Activated CD4-positive, alpha-beta T cell treated with anti-CD3 and anti-CD28 coated beads, Interleukin-2, amount 50 U/mL, for 4 hours (primary cell): ENCODE measurements at regions not wholly inside any gene's neighbourhood (a gene's known extent, or its start where the extent isn't known, plus 50 kb on each side); places are given as distances from the start of the nearest gene placed in this dataset.
"Not testable (repeated sequence)": the region's sequence is repeated elsewhere in the genome, so short reads cannot be mapped to it uniquely, and the experiment has no call there.

ENCODE experiments used
- DNase-seq, 2 experiments: peaks; one replicate each; pipeline ENCODE4 v3.0.0-alpha.2; 2020

DNA sequence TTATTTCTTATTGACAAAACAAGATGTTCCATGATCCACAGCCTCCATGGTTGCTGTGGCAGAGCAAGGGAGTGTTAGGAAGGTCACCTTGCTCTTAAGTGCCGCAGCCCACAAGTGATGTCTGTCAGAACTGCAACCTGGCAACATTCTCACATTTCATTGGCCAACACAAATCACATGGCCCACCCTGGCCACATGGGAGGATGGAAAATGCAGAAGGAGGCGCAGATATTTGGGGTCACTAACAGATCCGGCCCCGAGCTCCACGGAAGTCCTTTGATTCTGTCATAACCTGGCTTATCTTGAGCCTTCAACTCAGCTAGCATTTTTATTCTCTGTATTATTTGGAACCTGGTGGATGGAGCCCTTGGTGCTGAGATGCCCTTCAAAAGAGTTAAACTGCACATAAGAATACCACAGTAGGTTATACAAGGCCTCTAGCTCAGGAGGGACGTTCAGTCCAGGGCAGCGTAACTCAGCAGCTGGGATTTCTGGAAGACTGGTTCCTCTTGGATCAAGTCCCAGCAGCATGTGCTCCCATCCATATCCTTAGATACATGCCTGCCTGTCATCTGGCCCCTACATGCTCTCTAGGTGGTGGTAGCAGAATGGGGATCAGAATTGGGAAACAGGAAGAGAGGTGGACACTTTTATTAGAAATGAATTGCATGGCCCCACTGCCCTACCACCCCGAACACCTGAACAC is 508.1 kb downstream of the HAPSTR1 start:
- no peak for DNase-seq

DNA sequence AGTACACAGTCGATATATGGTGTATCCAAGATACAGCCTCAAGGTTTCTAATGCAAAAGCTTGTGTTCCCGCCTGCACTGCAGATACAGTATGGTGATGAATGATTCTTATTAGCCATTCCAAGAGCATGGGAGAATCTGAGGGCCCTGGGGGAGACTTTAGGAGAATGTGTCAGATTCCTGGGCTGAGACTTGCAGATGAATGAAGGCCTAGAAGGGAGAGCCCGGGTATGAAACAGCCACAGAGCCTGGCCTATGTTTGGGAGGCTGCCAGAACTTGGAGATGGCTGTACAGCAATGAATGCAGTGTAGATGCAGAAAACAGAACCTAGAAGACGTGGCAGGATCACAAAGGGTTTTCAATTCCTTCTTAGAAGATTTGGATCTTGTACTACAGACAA is 510.7 kb downstream of the HAPSTR1 start:
- no peak for DNase-seq

DNA sequence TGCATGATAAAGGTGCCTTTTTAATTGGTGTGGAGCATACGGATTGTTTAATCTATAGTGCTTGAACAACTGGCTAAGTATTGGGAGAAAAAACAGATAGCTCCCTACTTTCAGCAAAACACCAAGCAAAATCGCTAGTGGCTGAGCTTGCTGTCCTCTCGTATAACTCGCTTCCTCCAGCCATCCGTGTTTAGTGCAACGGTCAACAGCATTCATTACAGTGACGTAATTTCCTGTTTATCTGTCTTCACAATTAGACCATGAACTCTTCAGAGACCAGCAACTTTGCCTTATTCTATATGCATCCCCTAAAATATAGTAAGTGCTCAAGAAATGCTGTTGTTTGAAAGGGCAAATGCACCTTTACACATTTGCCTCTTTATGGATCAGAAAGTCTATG is 511.9 kb downstream of the HAPSTR1 start:
- no peak for DNase-seq

DNA sequence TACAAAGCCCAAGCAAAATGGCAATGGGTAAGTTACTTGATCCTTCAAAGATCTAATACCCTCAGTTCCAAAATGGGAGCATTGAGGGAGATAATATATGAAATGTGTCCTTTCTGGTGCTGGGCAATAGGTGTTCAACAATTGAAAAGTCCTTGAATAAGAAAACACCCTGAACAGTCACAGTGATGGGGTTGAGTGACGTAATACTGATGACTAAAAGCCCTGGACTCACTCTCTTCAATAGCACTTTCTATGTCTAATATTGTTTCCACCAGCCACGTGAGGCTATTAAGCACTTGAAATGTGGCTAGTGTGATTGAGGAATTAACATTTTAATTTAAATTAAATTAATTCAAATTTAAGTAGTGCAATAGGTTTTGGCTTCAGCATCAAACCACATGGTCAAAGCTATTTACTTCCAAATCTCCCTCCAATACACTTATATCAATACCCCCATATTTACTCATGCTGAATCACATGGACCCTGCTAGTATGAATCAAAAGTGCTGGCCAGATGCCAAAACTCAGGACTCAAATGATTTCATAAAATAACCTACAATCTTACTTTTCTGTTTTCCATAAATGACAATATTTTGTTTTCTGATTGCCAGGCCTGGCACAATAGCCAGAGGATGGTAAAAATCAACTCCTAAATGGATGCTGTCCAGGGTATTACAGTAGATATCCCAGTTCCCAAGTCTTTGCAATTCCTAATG is 516.2 kb downstream of the HAPSTR1 start:
- DNase-seq = no peak

DNA sequence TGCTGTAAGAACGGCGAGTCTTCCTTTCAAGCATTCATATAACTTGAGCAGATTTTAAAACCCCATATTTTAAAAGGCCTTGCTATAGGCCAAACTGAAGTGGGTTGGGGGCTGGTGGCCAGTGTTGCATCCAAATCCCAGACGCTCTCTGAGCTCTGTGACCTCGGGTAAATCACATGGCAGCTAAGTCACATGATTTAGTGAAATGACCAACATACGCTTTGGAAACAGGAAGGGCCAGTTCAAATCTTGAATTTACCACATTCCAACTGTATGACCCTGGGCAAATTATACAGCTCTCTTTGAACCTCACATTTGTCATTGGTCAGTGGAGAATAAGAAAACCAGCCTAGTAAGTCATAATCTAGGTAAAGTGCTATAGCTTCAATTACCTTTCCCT is 519.3 kb downstream of the HAPSTR1 start:
- DNase-seq = no peak

DNA sequence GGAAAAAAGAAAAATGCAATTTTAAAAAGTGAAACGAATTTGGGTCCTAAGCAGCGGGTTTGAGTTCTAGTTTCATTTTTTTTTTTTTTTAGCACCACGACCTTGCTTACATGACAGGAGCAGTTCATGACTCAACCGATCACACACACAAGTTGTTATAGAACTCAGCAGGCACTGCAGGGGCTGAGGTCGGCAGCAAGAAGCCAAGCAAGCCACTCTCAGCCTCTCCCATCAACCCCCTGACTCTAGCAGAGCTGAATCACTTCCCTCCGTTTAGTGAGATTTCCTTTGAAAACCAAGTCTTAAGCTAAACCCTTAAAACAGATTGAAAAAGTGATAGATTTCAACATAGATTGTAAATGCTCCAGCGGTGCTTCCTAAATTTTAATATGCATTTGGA is 520.8 kb downstream of the HAPSTR1 start:
- no peak for DNase-seq

DNA sequence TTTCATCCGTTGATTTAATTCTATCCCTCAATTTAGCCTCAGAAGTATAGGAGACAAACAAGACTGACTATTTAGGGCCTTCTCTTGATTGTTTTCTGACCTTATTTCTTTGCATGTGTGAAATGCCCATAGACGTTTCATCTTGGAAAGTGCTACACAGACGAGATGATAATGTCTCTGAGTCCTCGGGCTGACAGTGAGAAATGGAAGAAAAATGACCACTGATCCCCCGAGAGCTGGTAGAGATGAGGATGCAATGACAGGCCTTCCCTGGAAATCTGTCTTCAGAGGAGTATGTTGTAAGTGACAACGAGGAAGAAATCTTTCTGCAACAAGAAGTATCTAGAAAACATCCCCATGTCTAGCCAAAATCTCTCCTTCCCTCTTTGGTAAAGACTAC is 522.9 kb downstream of the HAPSTR1 start:
- DNase-seq = no peak

DNA sequence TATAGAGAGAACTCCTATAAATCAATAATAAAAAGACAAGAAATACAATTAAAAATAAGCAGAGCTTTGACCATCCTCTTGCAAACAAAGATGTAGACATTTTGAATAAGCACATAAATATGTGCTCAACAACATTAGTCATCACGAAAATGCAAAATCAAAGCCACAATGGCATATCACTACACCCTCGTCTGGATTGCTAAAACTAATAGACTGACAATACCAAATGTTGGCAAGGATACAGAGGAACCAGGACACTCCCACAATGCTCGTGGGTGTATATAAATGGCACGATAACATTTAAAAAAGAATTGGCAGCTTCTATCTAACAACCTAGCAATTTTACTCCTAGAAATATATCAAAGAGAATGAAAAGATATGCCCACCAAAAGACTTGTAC is 530.8 kb downstream of the HAPSTR1 start:
- DNase-seq = no peak

DNA sequence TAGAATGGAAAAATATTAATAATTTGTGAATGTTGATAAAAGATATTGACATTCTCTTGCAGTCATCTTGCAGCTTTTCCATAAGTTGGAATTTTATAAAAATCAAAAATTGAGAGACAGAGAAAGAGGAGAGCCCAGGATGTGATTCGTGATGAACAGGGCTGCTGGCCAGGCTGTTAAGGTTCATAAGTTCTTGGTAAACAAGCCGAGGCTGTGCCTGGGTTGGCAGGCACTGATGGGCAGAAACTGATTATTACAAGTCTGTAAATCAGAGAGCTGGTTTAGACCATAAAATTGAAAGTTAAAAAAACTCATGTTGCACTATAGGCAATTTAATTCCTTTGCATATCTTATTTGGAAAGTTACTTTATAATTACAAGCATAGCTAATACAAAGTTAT is 533.7 kb downstream of the HAPSTR1 start:
- DNase-seq = no peak

DNA sequence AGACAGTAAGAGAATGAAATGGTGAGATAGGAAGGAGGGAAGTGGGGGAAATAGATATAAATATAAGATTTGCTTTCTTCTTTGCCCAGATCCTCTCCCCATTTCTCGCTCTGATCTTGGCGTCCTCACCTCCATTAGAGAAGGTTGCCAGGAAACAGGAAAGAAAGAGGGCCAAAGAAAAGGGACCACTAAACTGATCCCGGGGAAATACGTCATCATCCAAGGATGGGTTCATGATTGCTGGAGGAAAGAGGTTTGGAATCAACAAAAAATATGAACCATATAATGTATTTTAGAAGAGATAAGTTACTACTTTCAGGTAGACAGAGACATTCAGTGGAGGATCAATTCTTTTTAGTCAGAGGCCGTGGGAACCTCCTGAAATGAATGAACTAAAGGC is 536.0 kb downstream of the HAPSTR1 start:
- no peak for DNase-seq

DNA sequence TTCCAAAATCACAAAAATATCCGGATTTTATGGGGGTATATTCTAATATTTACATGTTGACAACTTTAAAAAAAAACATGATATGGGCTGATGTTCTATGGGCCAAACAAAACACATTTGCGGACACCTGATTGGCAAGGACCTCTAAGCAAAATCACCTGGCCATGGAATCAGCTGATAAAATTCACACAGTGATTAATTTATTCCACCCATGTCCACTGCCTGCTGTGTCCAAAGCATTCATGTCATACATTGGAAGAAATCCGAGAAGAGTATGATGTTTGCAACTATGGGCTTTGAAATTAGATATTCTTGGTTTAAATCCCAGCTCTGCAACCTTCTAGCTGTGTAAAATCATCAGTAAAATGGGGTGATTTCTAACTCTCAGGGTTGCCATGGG is 538.7 kb downstream of the HAPSTR1 start:
- DNase-seq = no peak

DNA sequence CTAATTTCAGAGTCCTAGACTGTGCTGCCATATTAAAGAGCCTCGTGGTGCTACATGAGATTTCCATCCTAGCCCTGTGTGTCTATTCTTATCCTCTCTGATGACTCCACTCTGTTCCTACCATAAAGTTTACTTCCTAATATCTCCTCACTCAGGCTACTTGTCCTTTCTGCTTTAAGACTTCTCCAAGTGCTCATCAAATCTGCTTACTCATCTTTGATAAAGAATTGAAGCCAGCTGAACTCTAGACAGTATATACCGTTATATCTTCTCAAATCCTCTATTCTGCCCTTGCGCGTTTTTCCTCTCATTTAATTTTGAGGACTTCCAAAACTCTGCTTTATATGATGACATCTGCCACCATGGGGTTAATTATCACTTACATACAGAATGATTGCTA is 539.5 kb downstream of the HAPSTR1 start:
- no peak for DNase-seq

DNA sequence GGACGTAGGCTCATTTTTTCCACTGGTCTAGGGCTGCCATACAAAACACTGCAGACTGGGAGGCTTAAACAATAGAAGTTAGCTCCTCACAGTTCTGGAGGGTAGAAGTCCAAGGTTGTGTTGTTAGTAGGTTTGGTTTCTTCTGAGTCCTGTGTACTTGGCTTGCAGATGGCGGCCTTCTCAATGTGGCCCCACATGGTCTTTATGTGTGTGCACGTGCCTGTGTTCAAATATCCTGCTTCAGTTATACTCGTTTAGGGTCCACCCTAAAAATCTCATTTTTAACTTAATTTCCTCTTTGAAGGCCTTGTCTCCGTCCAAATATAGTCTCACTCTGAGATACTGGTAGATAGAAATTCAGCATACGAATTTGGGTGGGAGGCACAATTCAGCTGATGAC is 542.4 kb downstream of the HAPSTR1 start:
- no peak for DNase-seq

DNA sequence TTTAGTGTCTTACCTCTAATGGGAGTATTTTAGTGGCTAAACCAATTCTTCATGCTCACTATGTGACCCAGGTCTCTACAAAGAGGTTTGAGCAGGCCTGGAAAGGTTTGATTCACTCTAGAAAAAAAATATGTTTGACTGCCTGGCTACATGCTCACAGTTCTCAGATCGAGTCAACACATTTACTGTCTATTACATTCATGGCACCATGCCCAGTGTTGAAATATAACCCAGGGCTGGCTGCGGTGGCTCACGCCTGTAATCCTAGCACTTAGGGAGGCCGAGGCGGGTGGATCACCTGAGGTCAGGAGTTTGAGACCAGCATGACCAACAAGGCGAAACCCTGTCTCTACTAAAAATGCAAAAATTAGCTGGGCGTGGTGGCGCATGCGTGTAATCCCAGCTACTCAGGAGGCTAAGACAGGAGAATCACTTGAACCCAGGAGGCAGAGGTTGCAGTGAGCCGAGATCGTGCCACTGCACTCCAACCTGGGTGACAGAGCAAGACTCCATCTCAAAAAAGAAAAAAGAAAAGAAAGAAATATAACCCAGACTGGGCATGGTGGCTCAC is 543.8 kb downstream of the HAPSTR1 start:
- DNase-seq = not testable (repeated sequence)

DNA sequence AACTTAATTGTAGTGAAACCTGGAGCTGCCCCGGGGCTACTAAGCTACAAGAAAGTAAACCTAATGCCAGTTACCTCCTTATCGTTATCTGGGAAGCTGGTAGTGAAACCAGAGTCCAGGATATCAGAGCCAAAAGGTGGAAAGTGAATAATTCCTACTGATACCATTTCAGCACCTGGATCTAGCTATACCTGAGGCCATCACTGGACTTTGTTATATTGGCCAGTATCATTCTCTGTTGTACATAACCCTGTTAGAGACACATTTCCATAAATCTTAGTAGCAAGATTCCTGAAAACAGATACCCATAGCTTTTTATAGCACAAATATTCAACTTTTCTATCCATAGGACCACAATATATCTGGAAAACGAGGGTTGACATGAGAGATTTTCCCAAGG is 538.0 kb downstream of the GRIN2A start:
- DNase-seq = no peak

DNA sequence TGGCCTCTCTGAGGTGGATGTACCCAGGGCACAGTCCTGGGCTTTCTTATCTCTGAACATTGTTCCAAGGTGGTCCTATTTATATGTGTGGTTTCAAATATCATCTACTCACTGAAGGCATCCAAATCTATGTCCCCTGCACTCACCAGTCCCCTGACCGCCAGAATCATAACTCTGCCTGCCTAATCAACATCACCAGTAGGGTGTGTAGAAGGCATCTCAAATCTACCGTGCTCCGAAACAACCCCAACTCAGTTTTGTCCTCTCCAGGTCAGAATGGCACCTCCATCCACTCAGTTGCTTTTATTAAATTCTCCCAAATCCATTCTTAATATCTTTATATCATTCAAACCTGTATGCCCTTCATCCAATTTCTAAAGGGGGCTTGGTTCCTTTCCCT is 536.3 kb downstream of the GRIN2A start:
- DNase-seq = no peak

DNA sequence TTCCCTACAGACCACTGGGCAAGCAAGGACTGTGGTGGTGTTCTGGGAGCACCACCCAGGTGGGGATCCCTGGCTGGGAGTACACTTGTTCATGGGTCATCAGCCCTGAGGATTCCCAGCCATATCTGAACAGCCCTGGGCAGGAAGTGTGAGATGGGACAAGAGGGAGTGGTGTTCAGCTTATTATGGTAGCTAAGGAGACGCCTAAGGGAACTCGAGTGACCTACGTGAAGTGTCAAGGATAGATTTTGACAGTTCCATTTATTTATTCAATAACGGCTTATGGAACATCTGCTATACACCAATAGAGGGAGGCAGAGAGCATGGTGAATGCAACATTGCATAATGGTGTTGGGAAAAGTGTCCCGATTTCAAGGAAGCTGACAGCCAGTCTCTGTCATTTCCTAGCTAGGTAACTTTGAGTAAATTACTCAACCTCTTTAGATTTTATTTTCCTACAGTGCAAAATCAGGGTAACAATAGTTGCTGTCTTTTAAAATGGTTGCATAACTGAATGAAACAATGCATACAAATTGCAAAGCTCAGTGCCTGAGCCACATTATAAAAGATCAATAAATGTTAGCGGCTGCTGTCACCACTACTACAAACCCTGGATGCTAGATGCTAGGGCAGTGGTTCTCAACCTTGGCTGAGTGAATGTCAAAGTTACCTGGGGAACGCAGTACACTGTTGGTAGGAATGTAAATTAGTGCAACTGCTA is 534.1 kb downstream of the GRIN2A start:
- no peak for DNase-seq

DNA sequence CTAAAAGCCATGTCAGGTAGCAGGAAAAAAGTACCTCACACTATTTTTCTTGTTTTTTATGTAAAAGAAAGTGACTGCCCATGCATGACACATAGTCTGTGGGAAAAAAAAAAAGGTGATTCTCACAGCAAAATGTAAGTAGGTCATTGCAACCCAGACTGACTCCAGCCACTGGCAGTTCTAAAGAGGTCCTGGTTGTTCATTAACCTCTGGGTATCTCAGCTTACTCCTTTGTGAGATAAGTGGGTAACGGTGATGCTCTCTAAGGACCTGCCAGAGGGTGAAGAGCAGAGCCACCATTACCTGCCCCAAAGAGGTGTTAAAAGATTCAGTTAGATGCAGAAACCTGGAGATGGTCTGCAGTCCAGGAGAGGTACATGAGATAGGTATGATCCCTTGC is 531.9 kb downstream of the GRIN2A start:
- no peak for DNase-seq

DNA sequence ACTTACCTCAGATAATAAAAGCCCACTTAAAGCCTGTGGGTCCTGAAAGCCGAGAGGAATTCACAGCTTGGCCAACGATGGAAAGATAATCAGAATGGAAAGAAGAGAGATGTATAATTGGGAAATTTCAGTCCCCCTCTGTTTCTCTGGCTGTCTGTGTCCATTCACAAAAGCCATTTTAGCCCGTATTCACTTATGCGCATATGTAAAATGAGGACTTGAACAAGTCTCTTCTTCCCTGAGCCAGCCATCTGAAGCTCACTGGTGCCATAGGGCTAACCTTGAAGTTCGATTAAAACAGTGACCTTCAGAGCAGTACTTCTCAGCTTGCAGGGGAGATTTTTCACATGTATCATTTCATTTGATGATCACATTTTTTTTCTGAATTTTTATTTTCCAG is 527.2 kb downstream of the GRIN2A start:
- DNase-seq = no peak

DNA sequence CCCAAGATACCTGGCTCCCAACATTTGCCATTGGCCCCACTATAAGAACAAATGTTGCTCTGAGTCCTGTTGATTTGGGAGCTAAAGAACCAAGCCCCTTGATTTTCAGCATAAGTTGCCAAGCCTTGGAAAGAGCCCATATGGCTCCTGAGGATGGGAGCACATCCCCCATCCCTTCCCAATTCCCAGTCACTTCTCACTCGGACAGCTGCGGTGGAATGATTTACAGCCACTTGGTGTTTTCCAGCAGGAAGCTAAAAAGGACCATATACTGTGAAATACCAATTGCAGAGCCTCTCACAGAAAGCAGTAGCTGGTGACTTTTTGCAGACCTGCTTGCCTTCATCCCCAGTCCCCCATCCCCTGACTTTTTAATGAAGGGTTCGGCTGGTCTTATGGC is 524.6 kb downstream of the GRIN2A start:
- no peak for DNase-seq

DNA sequence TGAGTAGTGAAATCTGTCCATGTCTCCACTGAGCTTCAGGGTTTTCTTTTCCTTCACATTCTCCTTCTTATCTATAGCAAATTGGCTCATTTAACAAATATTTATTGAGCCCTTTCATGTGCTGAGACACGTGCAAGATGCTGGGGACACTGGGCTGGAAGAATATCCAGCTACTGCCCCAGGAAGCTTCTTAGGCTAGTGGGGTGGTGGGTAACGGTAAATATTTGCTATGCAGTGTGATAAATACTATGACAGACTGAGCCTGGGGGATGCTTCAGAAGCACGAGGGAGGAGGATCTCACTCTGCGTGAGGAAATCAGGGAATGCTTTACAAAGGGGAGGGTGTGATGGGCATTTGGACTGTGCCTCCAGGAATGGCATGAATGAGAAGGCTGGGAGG is 524.1 kb downstream of the GRIN2A start:
- no peak for DNase-seq

DNA sequence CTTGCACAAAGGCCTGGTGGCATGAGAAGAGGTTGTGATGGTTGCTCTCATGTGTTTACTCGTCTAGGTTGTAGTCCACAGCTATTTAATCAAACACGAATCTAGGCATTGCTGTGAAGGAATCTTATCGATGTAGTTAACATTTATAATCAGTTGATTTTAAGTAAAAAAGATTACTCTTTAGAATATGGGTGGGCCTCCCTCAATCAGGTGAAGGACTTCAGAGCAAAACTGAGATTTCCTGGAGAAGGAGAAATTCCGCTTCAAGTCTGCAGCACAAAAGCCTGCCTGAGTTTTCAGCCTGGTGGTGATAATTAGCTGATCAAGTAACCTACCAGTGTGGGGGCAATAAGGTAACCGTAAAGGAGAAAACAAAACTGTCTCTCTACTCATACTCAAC is 523.6 kb downstream of the GRIN2A start:
- no peak for DNase-seq

DNA sequence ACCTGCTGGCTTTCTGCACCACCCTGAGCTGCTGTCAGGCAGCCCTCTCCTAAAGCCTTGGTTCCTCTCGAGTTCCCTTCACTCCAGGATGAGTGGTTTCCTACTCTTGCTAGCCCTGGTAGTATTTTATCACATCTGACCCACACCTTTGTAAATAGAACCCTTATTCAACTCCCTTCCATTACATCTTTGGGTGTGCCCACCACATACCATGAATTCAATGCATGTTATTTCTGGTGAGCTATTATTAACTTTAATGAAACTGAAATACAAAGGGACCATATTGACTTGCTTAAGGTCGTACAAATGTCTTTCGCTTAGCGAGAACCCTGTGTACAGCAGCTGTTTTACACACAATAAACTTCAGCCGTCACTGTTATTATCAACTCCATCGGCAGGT is 521.3 kb downstream of the GRIN2A start:
- no peak for DNase-seq
